DOHH2 (cell line): ENCODE measurements at regions not wholly inside any gene's neighbourhood (a gene's known extent, or its start where the extent isn't known, plus 50 kb on each side); places are given as distances from the start of the nearest gene placed in this dataset.

Experiments
- H3F3A ChIP-seq: fragments of 200-600 bp; sonication (generic), shearing (Covaris generic); 2 replicates; pipeline ENCODE4 v1.6.0; 2016; ENCODE audit warnings: antibody characterized with exemption, mild to moderate bottlenecking; ENCODE audit not compliant: control insufficient read depth, insufficient read depth
- H3K27ac ChIP-seq: fragments of 200-600 bp; sonication (generic); 2 replicates; pipeline ENCODE4 v1.5.1; 2014; ENCODE audit warnings: low read depth, mild to moderate bottlenecking, low read length, moderate library complexity
- H3K27me3 ChIP-seq: fragments of 200-600 bp; sonication (generic); 2 replicates; pipeline ENCODE4 v1.6.1; 2014; ENCODE audit warnings: mild to moderate bottlenecking, low read length, mixed read lengths; ENCODE audit not compliant: control insufficient read depth
- H3K36me3 ChIP-seq: fragments of 200-600 bp; sonication (generic); 2 replicates; pipeline ENCODE4 v1.6.1; 2014; ENCODE audit warnings: mild to moderate bottlenecking, low read length, moderate library complexity, mixed read lengths; ENCODE audit not compliant: control insufficient read depth
- H3K4me1 ChIP-seq: fragments of 200-600 bp; sonication (generic); 2 replicates; pipeline ENCODE4 v1.6.1; 2014; ENCODE audit warnings: mild to moderate bottlenecking, low read length, mixed read lengths; ENCODE audit not compliant: control insufficient read depth
- H3K4me2 ChIP-seq: fragments of 200-600 bp; sonication (generic); 2 replicates; pipeline ENCODE4 v1.6.0; 2014; ENCODE audit warnings: mild to moderate bottlenecking, low read length, moderate library complexity
- H3K4me3 ChIP-seq: fragments of 200-600 bp; sonication (generic); 2 replicates; pipeline ENCODE4 v1.5.1; 2014; ENCODE audit warnings: mild to moderate bottlenecking, low read length, mixed read lengths
- H3K79me2 ChIP-seq: fragments of 200-600 bp; sonication (generic); 2 replicates; pipeline ENCODE4 v1.6.1; 2014; ENCODE audit warnings: mild to moderate bottlenecking, low read length, mixed read lengths; ENCODE audit not compliant: control insufficient read depth
- H3K9me2 ChIP-seq: fragments of 200-600 bp; sonication (generic); replicated peaks from 2 replicates; pipeline ENCODE4 v1.6.1; 2014; ENCODE audit warnings: mild to moderate bottlenecking, low read length, mixed read lengths; ENCODE audit not compliant: control insufficient read depth
- H3K9me3 ChIP-seq: fragments of 200-600 bp; sonication (generic); 2 replicates; pipeline ENCODE4 v1.6.1; 2014; ENCODE audit warnings: antibody characterized with exemption, low read length, mixed read lengths; ENCODE audit not compliant: control insufficient read depth, insufficient read depth
- H4K20me1 ChIP-seq: fragments of 200-600 bp; sonication (generic); 2 replicates; pipeline ENCODE4 v1.6.0; 2014; ENCODE audit warnings: low read depth, mild to moderate bottlenecking, antibody characterized with exemption, low read length, moderate library complexity; ENCODE audit not compliant: control insufficient read depth, insufficient read depth
- EZH2phosphoT487 ChIP-seq: fragments of 200-600 bp; sonication (generic); IDR thresholded peaks from 2 replicates; pipeline ENCODE4 v1.6.1; 2017; ENCODE audit warnings: borderline replicate concordance, mild to moderate bottlenecking, antibody characterized with exemption, low read length, moderate library complexity, mixed read lengths
- TF ChIP-seq, protein P1 (sequence below): fragments of 200-600 bp; sonication (generic); IDR thresholded peaks from one replicate; pipeline ENCODE4 v1.5.1; 2014; ENCODE audit warnings: antibody characterized with exemption, mild to moderate bottlenecking, low read depth, low read length; ENCODE audit not compliant: poor library complexity, severe bottlenecking

DNA sequence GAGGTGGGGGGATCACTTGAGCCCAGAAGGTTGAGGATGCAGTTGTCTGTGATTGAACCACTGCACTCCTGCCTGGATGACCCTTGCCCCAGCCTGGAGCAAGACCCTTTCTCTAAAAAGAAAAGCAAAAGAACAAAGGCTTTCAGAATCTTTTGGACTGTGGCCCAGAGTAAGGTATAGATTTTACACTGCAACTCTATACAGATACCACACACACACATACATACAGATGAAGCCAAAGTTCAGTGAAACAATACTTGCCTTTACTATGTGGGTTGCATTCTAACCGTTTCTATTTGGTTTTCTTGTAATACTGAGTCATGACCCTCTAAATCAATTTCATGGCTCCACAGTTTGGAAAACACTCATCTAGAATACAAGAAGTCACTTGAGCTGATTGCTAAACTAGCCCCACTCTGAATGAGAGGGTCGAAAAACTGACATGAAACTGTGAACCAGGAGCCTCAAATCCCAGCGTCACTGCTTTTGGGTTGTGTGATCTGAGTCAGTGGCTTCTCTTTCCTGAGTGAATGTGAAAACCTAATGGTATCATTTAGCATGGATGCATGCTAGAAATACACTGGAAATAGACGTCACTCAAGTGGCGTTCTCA, 756.1 kb downstream of the UQCRFS1 start:
- no peaks in the 10 kb centered on the region for H3F3A ChIP-seq
- H3K4me3 ChIP-seq, result no peak overlapping the region
- H3K36me3 ChIP-seq, result no peaks in the 10 kb centered on the region
- no peaks in the 10 kb centered on the region for H3K27me3 ChIP-seq
- H3K4me2 ChIP-seq, result no peak overlapping the region
- H4K20me1 ChIP-seq, result no peaks in the 10 kb centered on the region
- H3K79me2 ChIP-seq, result no peaks in the 10 kb centered on the region
- H3K9me3 ChIP-seq, result no peaks in the 10 kb centered on the region
- TF ChIP-seq EZH2phosphoT487, result no peak
- TF ChIP-seq, protein P1, sequence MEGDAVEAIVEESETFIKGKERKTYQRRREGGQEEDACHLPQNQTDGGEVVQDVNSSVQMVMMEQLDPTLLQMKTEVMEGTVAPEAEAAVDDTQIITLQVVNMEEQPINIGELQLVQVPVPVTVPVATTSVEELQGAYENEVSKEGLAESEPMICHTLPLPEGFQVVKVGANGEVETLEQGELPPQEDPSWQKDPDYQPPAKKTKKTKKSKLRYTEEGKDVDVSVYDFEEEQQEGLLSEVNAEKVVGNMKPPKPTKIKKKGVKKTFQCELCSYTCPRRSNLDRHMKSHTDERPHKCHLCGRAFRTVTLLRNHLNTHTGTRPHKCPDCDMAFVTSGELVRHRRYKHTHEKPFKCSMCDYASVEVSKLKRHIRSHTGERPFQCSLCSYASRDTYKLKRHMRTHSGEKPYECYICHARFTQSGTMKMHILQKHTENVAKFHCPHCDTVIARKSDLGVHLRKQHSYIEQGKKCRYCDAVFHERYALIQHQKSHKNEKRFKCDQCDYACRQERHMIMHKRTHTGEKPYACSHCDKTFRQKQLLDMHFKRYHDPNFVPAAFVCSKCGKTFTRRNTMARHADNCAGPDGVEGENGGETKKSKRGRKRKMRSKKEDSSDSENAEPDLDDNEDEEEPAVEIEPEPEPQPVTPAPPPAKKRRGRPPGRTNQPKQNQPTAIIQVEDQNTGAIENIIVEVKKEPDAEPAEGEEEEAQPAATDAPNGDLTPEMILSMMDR, result no peak
- H3K4me1 ChIP-seq, result no peaks in the 10 kb centered on the region
- no peak overlapping the region for H3K27ac ChIP-seq
- H3K9me2 ChIP-seq, result no peaks in the 10 kb centered on the region

DNA sequence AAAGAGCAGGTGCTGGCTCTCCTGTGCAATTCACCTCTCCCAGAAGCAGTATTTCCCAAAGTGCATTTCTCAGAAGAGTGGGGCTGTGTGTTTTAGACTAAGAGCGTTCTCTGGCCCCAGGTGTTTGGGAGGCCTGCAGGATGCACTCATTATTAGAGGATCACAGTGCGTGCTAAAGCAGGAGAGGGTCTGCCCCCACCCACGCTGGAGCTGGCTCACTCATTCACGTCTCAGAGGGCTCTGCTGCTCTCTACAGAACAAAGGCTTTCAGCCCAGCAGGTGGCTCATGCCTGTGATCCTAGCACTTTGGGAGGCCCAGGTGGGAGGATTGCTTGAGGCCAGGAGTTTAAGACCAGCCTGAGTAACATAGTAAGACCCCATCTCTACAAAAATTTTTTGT, 756.7 kb downstream of the UQCRFS1 start:
- Histone ChIP-seq H3K27me3 (no peaks in the 10 kb centered on the region), H3K79me2 (no peaks in the 10 kb centered on the region), H3K4me3 (no peak overlapping the region), H3F3A (no peaks in the 10 kb centered on the region), H3K9me3 (no peaks in the 10 kb centered on the region), H3K27ac (no peak overlapping the region), H3K9me2 (no peaks in the 10 kb centered on the region), H3K4me2 (no peak overlapping the region), H4K20me1 (no peaks in the 10 kb centered on the region), H3K4me1 (no peaks in the 10 kb centered on the region), H3K36me3 (no peaks in the 10 kb centered on the region)
- TF ChIP-seq EZH2phosphoT487, result no peak
- TF ChIP-seq, protein P1, result no peak

DNA sequence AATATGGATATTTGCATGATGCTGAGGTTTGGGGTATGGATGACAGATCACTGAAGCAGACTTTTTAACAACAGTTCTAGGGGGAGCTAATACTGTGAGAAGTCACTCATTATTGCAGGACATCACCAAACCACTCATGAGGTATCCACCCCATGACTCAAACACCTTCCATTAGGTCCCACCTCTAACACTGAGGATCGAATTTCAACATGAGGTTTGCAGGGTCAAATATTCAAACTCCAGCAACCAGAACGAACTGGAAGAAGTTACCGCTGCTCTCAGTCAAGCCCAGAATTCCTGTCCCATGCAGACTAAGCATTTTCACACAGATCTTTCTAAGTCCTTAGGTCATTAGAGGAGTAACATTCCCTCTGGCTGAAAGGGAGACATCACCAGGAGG, 758.9 kb downstream of the UQCRFS1 start:
- no peak overlapping the region for H3K27ac ChIP-seq
- H4K20me1 ChIP-seq, result no peaks in the 10 kb centered on the region
- no peaks in the 10 kb centered on the region for H3K9me2 ChIP-seq
- H3K4me2 ChIP-seq, result no peak overlapping the region
- H3K9me3 ChIP-seq, result no peaks in the 10 kb centered on the region
- TF ChIP-seq, protein P1, result no peak
- no peak for TF ChIP-seq EZH2phosphoT487
- no peaks in the 10 kb centered on the region for H3K4me1 ChIP-seq
- no peaks in the 10 kb centered on the region for H3K79me2 ChIP-seq
- H3F3A ChIP-seq, result no peaks in the 10 kb centered on the region
- H3K36me3 ChIP-seq, result no peaks in the 10 kb centered on the region
- H3K4me3 ChIP-seq, result no peak overlapping the region
- no peaks in the 10 kb centered on the region for H3K27me3 ChIP-seq
